Endothelial cell of umbilical vein (primary cell): ENCODE measurements at regions not wholly inside any gene's neighbourhood (a gene's known extent, or its start where the extent isn't known, plus 50 kb on each side); places are given as distances from the start of the nearest gene placed in this dataset.

ENCODE experiments used
- BruUV-seq: library from RNA; stranded (reverse); fragments of 400-500 nt; replicated peaks from 2 replicates; lab custom pipeline; 2021; lab: Mats Ljungman, UMichigan
- CTCF ChIA-PET: fragments of 300-600, 350-600 bp; sonication (Branson Sonifier 250); formaldehyde crosslinking; loops from one replicate; lab custom pipeline; 2021; ENCODE audit warnings: antibody characterized with exemption, inconsistent platforms; lab: Charles Lee
- POLR2A ChIA-PET: fragments of 300-600, 350-600 bp; sonication (Branson Sonifier 250); formaldehyde crosslinking; loops from one replicate; lab custom pipeline; 2021; ENCODE audit warnings: antibody characterized with exemption, inconsistent platforms; lab: Charles Lee
- DNase-seq: peaks from one replicate; pipeline ENCODE4 v3.0.0-alpha.2; 2011; ENCODE audit warnings: low read depth, low spot score
- FAIRE-seq: peaks from 2 replicates; lab custom pipeline; 2011; peaks lifted over from hg19 to GRCh38; lab: Jason Lieb, UNC
- H2AFZ ChIP-seq: 2 replicates; pipeline ENCODE4 v1.6.0; 2012; ENCODE audit warnings: low read depth, low read length, control low read depth, inconsistent platforms
- H3K27ac ChIP-seq: 2 replicates; pipeline ENCODE4 v1.5.1; 2011; ENCODE audit warnings: low read depth, mild to moderate bottlenecking, control low read depth, low read length, moderate library complexity; ENCODE audit not compliant: insufficient read depth
- H3K27me3 ChIP-seq, 2 experiments: 2 replicates each; pipeline versions ENCODE4 v1.6.0 to v1.6.1; 2011; ENCODE audit warnings: low read length in 2 of 2, mixed read lengths in 1 of 2; ENCODE audit not compliant: control insufficient read depth in 2 of 2, insufficient read depth in 2 of 2
- H3K36me3 ChIP-seq, 2 experiments: 2 replicates in 1 of 2; 3 replicates in 1 of 2; pipeline ENCODE4 v1.5.1; 2011; ENCODE audit warnings: low read length in 2 of 2, mild to moderate bottlenecking in 1 of 2, moderate library complexity in 1 of 2; ENCODE audit not compliant: control insufficient read depth in 2 of 2, insufficient read depth in 2 of 2; ENCODE audit errors: extremely low read depth in 1 of 2
- H3K4me1 ChIP-seq: 3 replicates; pipeline ENCODE4 v1.5.1; 2011; ENCODE audit warnings: mild to moderate bottlenecking, low read length; ENCODE audit not compliant: control insufficient read depth, insufficient read depth; ENCODE audit errors: extremely low read depth
- H3K4me2 ChIP-seq: 2 replicates; pipeline ENCODE4 v1.6.1; 2011; ENCODE audit warnings: low read length, control low read depth, mixed read lengths; ENCODE audit not compliant: insufficient read depth
- H3K4me3 ChIP-seq, 3 experiments: fragments of 200-600 bp in 1 of 3; sonication (generic), shearing (Covaris generic) in 1 of 3; replicated peaks in 1 of 3; 2 replicates each; pipeline ENCODE4 v1.5.1; 2011 to 2016; ENCODE audit warnings: control low read depth in 3 of 3, low read length in 3 of 3, mild to moderate bottlenecking in 2 of 3, inconsistent platforms in 1 of 3, low read depth in 1 of 3, moderate library complexity in 1 of 3; ENCODE audit not compliant: insufficient read depth in 1 of 3
- H3K79me2 ChIP-seq: 2 replicates; pipeline ENCODE4 v1.6.0; 2012; ENCODE audit warnings: low read length, inconsistent platforms; ENCODE audit not compliant: control insufficient read depth, insufficient read depth
- H3K9ac ChIP-seq: replicated peaks from 2 replicates; pipeline ENCODE3; 2011; ENCODE audit warnings: low read length, control low read depth; ENCODE audit not compliant: insufficient read depth; ENCODE audit errors: extremely low read depth
- H3K9me1 ChIP-seq: replicated peaks from 3 replicates; pipeline ENCODE4 v1.6.0; 2011; ENCODE audit warnings: mild to moderate bottlenecking, low read length; ENCODE audit not compliant: control insufficient read depth, insufficient read depth; ENCODE audit errors: extremely low read depth
- H3K9me3 ChIP-seq: replicated peaks from 2 replicates; pipeline ENCODE4 v1.5.1; 2012; ENCODE audit warnings: low read length, inconsistent platforms; ENCODE audit not compliant: control insufficient read depth, insufficient read depth
- H4K20me1 ChIP-seq: replicated peaks from 2 replicates; pipeline ENCODE3; 2011; ENCODE audit warnings: mild to moderate bottlenecking, low read length; ENCODE audit not compliant: control insufficient read depth, insufficient read depth; ENCODE audit errors: extremely low read depth
- CTCF ChIP-seq, 2 donors: IDR thresholded peaks; 1 replicate in 1 of 2; 2 replicates in 1 of 2; pipeline ENCODE4 v1.5.1; 2011; ENCODE audit warnings: low read length in 2 of 2, mild to moderate bottlenecking in 2 of 2, moderate library complexity in 2 of 2, control low read depth in 1 of 2, inconsistent platforms in 1 of 2, low read depth in 1 of 2; ENCODE audit not compliant: insufficient read depth in 1 of 2; ENCODE audit errors: extremely low read depth in 1 of 2
- EZH2 ChIP-seq: IDR thresholded peaks from 2 replicates; pipeline ENCODE4 v1.6.1; 2012; ENCODE audit warnings: borderline replicate concordance, low read depth, mild to moderate bottlenecking, moderate library complexity, low read length, inconsistent platforms; ENCODE audit not compliant: severe bottlenecking
- FOS ChIP-seq: IDR thresholded peaks from 2 replicates; pipeline ENCODE4 v1.6.1; 2011; ENCODE audit warnings: mild to moderate bottlenecking, low read length, moderate library complexity, borderline replicate concordance; ENCODE audit not compliant: insufficient read depth
- GATA2 ChIP-seq: IDR thresholded peaks from 2 replicates; pipeline ENCODE4 v1.7.0; 2011; ENCODE audit warnings: low read depth, mild to moderate bottlenecking, moderate library complexity, mixed read lengths, low read length; ENCODE audit not compliant: insufficient read length, insufficient read depth
- JUN ChIP-seq: IDR thresholded peaks from 2 replicates; pipeline ENCODE4 v1.6.1; 2011; ENCODE audit warnings: borderline replicate concordance, low read depth; ENCODE audit not compliant: insufficient read length, insufficient read depth
- MAX ChIP-seq: IDR thresholded peaks from 2 replicates; pipeline ENCODE4 v1.6.1; 2011; ENCODE audit not compliant: insufficient read depth, insufficient read length
- MYC ChIP-seq: IDR thresholded peaks from one replicate; pipeline ENCODE4 v1.6.1; 2011; ENCODE audit warnings: mild to moderate bottlenecking, low read depth, low read length
- POLR2A ChIP-seq: IDR thresholded peaks from 2 replicates; pipeline ENCODE4 v1.6.1; 2012; ENCODE audit warnings: low read depth, mild to moderate bottlenecking, control low read depth, low read length
- POLR2AphosphoS5 ChIP-seq: IDR thresholded peaks from 2 replicates; pipeline ENCODE4 v1.6.1; 2012; ENCODE audit warnings: low read depth, mild to moderate bottlenecking, control low read depth, low read length, moderate library complexity; ENCODE audit not compliant: insufficient read depth
- dilution Hi-C: fragments of 300-500 bp; cut with MboI; formaldehyde crosslinking; loops from one replicate; pipeline ENCODE4 v1.15.0; 2019; ENCODE audit warnings: low sequenced_read_pairs; ENCODE audit not compliant: extremely low pct_ligation_motif_present
- intact Hi-C: fragments of 100-400 bp; cut with micrococcal nuclease; formaldehyde crosslinking; loops from one replicate; pipeline ENCODE4 v1.10.0; 2022

- Histone ChIP-seq H3K79me2 (no peaks in the 10 kb centered on the region), H3K9me1 (no peaks in the 10 kb centered on the region), H3K4me1 (peaks cover 9% of the 10 kb centered on the region), H3K27ac (no peak overlapping the region), H3K36me3 (no peaks in the 10 kb centered on the region), H3K4me3 (no peak overlapping the region), H3K9ac (no peak overlapping the region), H3K27me3 (no peaks in the 10 kb centered on the region), H2AFZ (no peak overlapping the region), H4K20me1 (no peaks in the 10 kb centered on the region), H3K9me3 (no peaks in the 10 kb centered on the region), H3K4me2 (no peak overlapping the region)
- no TSS peak for BruUV-seq
- TF ChIP-seq GATA2 (no peak), MAX (no peak), POLR2AphosphoS5 (no peak), POLR2A (no peak), FOS (no peak), EZH2 (no peak), JUN (no peak), MYC (no peak), CTCF (IDR thresholded peaks at IDR 0.05; ENCODE audit: extremely low read depth in 1 of 2, insufficient read depth in 1 of 2, low read depth in 1 of 2, low read length in 2 of 2) (no peak)
- CTCF ChIA-PET: no interaction called here
- no peak for FAIRE-seq
- dilution Hi-C loops (no loop called here), intact Hi-C loops (no loop called here)
- POLR2A ChIA-PET: no interaction called here
- DNase-seq: no peak
Observed at GRCh38 chr21:14741256-14741655, 195.1 kb upstream of the SAMSN1 start.
